B cell (primary cell): ENCODE measurements at regions not wholly inside any gene's neighbourhood (a gene's known extent, or its start where the extent isn't known, plus 50 kb on each side); places are given as distances from the start of the nearest gene placed in this dataset.
"Not testable (repeated sequence)": the region's sequence is repeated elsewhere in the genome, so short reads cannot be mapped to it uniquely, and the experiment has no call there.

ENCODE experiments used
- ATAC-seq: fragments of 200-7000 bp; cut with Tn5 transposase; one replicate; pipeline ENCODE4 v1.10.0; 2021; ENCODE audit warnings: low read depth, mild to moderate bottlenecking, moderate number of reproducible peaks, moderate library complexity
- CTCF ChIA-PET: fragments of 350-600 bp; sonication (Branson Sonifier 250); formaldehyde crosslinking; loops from one replicate; lab custom pipeline; 2021; ENCODE audit warnings: antibody characterized with exemption, inconsistent platforms; lab: Charles Lee
- POLR2A ChIA-PET: fragments of 350-600 bp; sonication (Branson Sonifier 250); formaldehyde crosslinking; loops from one replicate; lab custom pipeline; 2021; ENCODE audit warnings: antibody characterized with exemption; lab: Charles Lee
- DNase-seq: peaks from one replicate; pipeline ENCODE4 v3.0.0; 2013
- H2AFZ ChIP-seq: 2 replicates; pipeline ENCODE4 v1.6.1; 2012; ENCODE audit warnings: mild to moderate bottlenecking, low read depth, low read length; ENCODE audit not compliant: insufficient read depth, poor library complexity, severe bottlenecking
- H3K27ac ChIP-seq, 2 donors: 1 replicate in 1 of 2; 2 replicates in 1 of 2; pipeline ENCODE4 v1.5.1; 2012 to 2013; ENCODE audit warnings: low read length in 2 of 2, mild to moderate bottlenecking in 2 of 2, moderate library complexity in 1 of 2
- H3K27me3 ChIP-seq, 4 experiments: fragments of 200-600 bp in 1 of 4; sonication (generic) in 1 of 4; replicated peaks in 1 of 4; 1 replicate in 2 of 4; 2 replicates in 2 of 4; pipeline versions ENCODE4 v1.6.1 to v1.7.0; 2013 to 2016; ENCODE audit warnings: low read length in 3 of 4, mild to moderate bottlenecking in 2 of 4, mixed read lengths in 1 of 4, moderate library complexity in 1 of 4; ENCODE audit not compliant: insufficient read depth in 4 of 4, control insufficient read depth in 3 of 4; ENCODE audit errors: control extremely low read depth in 1 of 4
- H3K36me3 ChIP-seq, 2 experiments: replicated peaks in 1 of 2; 1 replicate in 1 of 2; 2 replicates in 1 of 2; pipeline versions ENCODE4 v1.6.1 to v1.7.1; 2013; ENCODE audit warnings: low read length in 1 of 2; ENCODE audit not compliant: insufficient read depth in 2 of 2, control insufficient read depth in 1 of 2; ENCODE audit errors: control extremely low read depth in 1 of 2, extremely low read depth in 1 of 2
- H3K4me1 ChIP-seq, 2 donors: fragments of 200-600 bp in 1 of 2; sonication (generic) in 1 of 2; 1 replicate in 1 of 2; 2 replicates in 1 of 2; pipeline versions ENCODE4 v1.5.1 to v1.6.1; 2013 to 2017; ENCODE audit warnings: low read length in 2 of 2; ENCODE audit not compliant: control insufficient read depth in 2 of 2, insufficient read depth in 2 of 2
- H3K4me2 ChIP-seq: replicated peaks from 2 replicates; pipeline ENCODE3; 2012; ENCODE audit warnings: mild to moderate bottlenecking, low read depth, low read length; ENCODE audit not compliant: poor library complexity, severe bottlenecking
- H3K4me3 ChIP-seq, 5 experiments: fragments of 200-600 bp in 1 of 5; sonication (generic) in 1 of 5; 1 replicate in 3 of 5; 2 replicates in 2 of 5; pipeline versions ENCODE4 v1.5.1 to v1.7.0; 2011 to 2016; ENCODE audit warnings: low read length in 4 of 5, mild to moderate bottlenecking in 4 of 5, low read depth in 2 of 5, control low read depth in 1 of 5, moderate library complexity in 1 of 5; ENCODE audit not compliant: insufficient read depth in 1 of 5; ENCODE audit errors: control extremely low read depth in 1 of 5, extremely low read depth in 1 of 5
- H3K79me2 ChIP-seq: fragments of 200-600 bp; sonication (generic); one replicate; pipeline ENCODE4 v1.6.0; 2016; ENCODE audit warnings: low read length; ENCODE audit not compliant: control insufficient read depth, insufficient read depth
- H3K9ac ChIP-seq: fragments of 200-600 bp; sonication (generic); 2 replicates; pipeline ENCODE4 v1.6.1; 2017; ENCODE audit warnings: mild to moderate bottlenecking, low read length, moderate library complexity
- H3K9me3 ChIP-seq, 3 donors: one replicate each; pipeline versions ENCODE4 v1.6.1 to v1.7.1; 2013; ENCODE audit warnings: low read length in 2 of 3; ENCODE audit not compliant: control insufficient read depth in 2 of 3, insufficient read depth in 1 of 3; ENCODE audit errors: control extremely low read depth in 1 of 3
- H4K20me1 ChIP-seq: 2 replicates; pipeline ENCODE4 v1.6.0; 2012; ENCODE audit warnings: mild to moderate bottlenecking, low read length; ENCODE audit not compliant: insufficient read depth, control insufficient read depth, poor library complexity, severe bottlenecking
- H3K27ac Mint-ChIP-seq: one replicate; pipeline ENCODE4 v1.8.0; 2021; ENCODE audit warnings: mixed read lengths
- H3K27me3 Mint-ChIP-seq: one replicate; pipeline ENCODE4 v1.8.0; 2021; ENCODE audit warnings: mixed read lengths
- H3K4me1 Mint-ChIP-seq: one replicate; pipeline ENCODE4 v1.8.0; 2021; ENCODE audit warnings: mixed read lengths
- H3K4me3 Mint-ChIP-seq: one replicate; pipeline ENCODE4 v1.8.0; 2021; ENCODE audit warnings: mixed read lengths
- H3K9me3 Mint-ChIP-seq: one replicate; pipeline ENCODE4 v1.8.0; 2022; ENCODE audit warnings: mixed read lengths; ENCODE audit not compliant: insufficient read depth
- CTCF ChIP-seq: fragments of 200-600 bp; IDR thresholded peaks from one replicate; pipeline ENCODE4 v1.8.0; 2022; ENCODE audit warnings: antibody characterized with exemption, mild to moderate bottlenecking
- EZH2 ChIP-seq: IDR thresholded peaks from 2 replicates; pipeline ENCODE4 v1.6.1; 2012; ENCODE audit warnings: borderline replicate concordance, low read depth, mild to moderate bottlenecking, moderate library complexity, low read length; ENCODE audit not compliant: insufficient read depth, poor library complexity, severe bottlenecking
- WGBS: methylation state at CpG from one replicate; pipeline ENCODE4 v1.1.5; 2013; ENCODE audit warnings: missing lambda C conversion rate; ENCODE audit not compliant: insufficient coverage; 5-methylcytosine and 5-hydroxymethylcytosine counted together
- intact Hi-C: fragments of 100-400 bp; cut with micrococcal nuclease; formaldehyde crosslinking; loops from one replicate; pipeline ENCODE4 v1.10.0; 2022

GRCh38 chr13:60662595-60662994, 265.6 kb downstream of the TDRD3 start:
- Histone ChIP-seq H3K4me1 (no peaks in the 10 kb centered on the region), H3K4me2 (no peak overlapping the region), H3K79me2 (no peaks in the 10 kb centered on the region), H3K36me3 (no peaks in the 10 kb centered on the region), H4K20me1 (no peaks in the 10 kb centered on the region), H3K4me3 (no peak overlapping the region), H3K9me3 (peaks cover 0 to 24% (median 0%) of the 10 kb centered on the region in 3 donors), H3K27me3 (no peaks in the 10 kb centered on the region), H3K9ac (no peak overlapping the region), H3K27ac (no peak overlapping the region), H2AFZ (no peak overlapping the region)
- TF ChIP-seq EZH2 (no peak), CTCF (no peak)
- intact Hi-C loops = no loop called here
- Mint-ChIP-seq H3K9me3 (no peaks in the 10 kb centered on the region), H3K4me3 (no peak overlapping the region), H3K27me3 (no peaks in the 10 kb centered on the region), H3K27ac (no peak overlapping the region), H3K4me1 (no peaks in the 10 kb centered on the region)
- ATAC-seq (no peak), DNase-seq (no peak)
- POLR2A ChIA-PET = no interaction called here
- 100% methylated on average over 1 of the region's 1 CpG for WGBS
- CTCF ChIA-PET = no interaction called here

DNA sequence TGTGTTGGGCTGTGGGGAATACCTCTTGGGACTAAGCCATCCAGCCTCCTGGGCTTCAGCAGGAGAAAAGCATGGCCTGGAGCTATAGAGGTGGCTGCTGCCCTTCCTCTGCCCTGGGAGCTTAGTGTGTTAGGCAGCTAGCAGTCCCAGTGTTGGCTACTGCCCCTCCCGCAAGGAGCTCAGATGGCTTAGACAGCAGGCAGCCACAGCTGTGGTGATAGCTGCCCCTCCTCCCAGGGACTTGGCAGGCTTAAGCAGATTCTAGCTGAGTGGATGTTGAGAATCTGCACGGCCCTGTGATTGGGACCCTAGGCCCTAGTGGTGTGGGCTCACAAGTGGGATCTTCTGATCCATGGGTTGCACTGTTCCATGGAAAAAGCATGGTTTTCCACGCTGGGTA, 264.5 kb downstream of the TDRD3 start:
- WGBS = 86% methylated on average over 3 of the region's 3 CpGs
- no peak for TF ChIP-seq EZH2
- no peak for TF ChIP-seq CTCF
- CTCF ChIA-PET = no interaction called here
- Histone ChIP-seq H3K4me2 (no peak overlapping the region), H3K79me2 (no peaks in the 10 kb centered on the region), H3K9me3 (peaks cover 0 to 24% (median 0%) of the 10 kb centered on the region in 3 donors), H3K27me3 (no peaks in the 10 kb centered on the region), H3K9ac (no peak overlapping the region), H3K4me1 (no peaks in the 10 kb centered on the region), H3K4me3 (no peak overlapping the region), H4K20me1 (no peaks in the 10 kb centered on the region), H3K36me3 (no peaks in the 10 kb centered on the region), H2AFZ (no peak overlapping the region), H3K27ac (no peak overlapping the region)
- no peak for ATAC-seq
- intact Hi-C loops = no loop called here
- Mint-ChIP-seq H3K4me1 (no peaks in the 10 kb centered on the region), H3K27ac (no peak overlapping the region), H3K4me3 (no peak overlapping the region), H3K27me3 (no peaks in the 10 kb centered on the region), H3K9me3 (no peaks in the 10 kb centered on the region)
- no peak for DNase-seq
- POLR2A ChIA-PET = no interaction called here

- DNase-seq, H3K9me3 Mint-ChIP-seq, H3K4me2 ChIP-seq, H3K79me2 ChIP-seq, H3K9me3 ChIP-seq, H3K4me3 Mint-ChIP-seq, intact Hi-C loops, H3K4me1 Mint-ChIP-seq, H3K4me1 ChIP-seq, H3K27me3 Mint-ChIP-seq, H3K4me3 ChIP-seq, CTCF ChIA-PET, H3K36me3 ChIP-seq, POLR2A ChIA-PET, H3K9ac ChIP-seq, H3K27me3 ChIP-seq, H3K27ac Mint-ChIP-seq, H3K27ac ChIP-seq, H2AFZ ChIP-seq, H4K20me1 ChIP-seq, ATAC-seq: not testable (repeated sequence)
- whole genome bisulfite sequencing = no CpG with 5 or more reads among the region's 1 CpG
Measured at GRCh38 chr13:60657586-60657985, 260.6 kb downstream of the TDRD3 start.
